Fibroblast of villous mesenchyme (primary cell): ENCODE measurements at regions not wholly inside any gene's neighbourhood (a gene's known extent, or its start where the extent isn't known, plus 50 kb on each side); places are given as distances from the start of the nearest gene placed in this dataset.

ENCODE experiments used
- DNase-seq: peaks from one replicate; pipeline ENCODE4 v3.0.0-alpha.2; 2010; ENCODE audit warnings: low read depth
- H3K4me3 ChIP-seq: 2 replicates; pipeline ENCODE4 v1.5.1; 2011; ENCODE audit warnings: low read depth, mild to moderate bottlenecking, low read length
- CTCF ChIP-seq: IDR thresholded peaks from 2 replicates; pipeline ENCODE4 v1.5.1; 2012; ENCODE audit warnings: low read depth, mild to moderate bottlenecking, low read length; ENCODE audit not compliant: insufficient read depth

GRCh38 chr5:173795601-173796000 is 92.5 kb upstream of the CPEB4 start:
- DNase-seq: no peak
- no peak overlapping the region for H3K4me3 ChIP-seq
- no peak for TF ChIP-seq CTCF

GRCh38 chr5:173796721-173797495 is 91.2 kb upstream of the CPEB4 start:
- no peak for TF ChIP-seq CTCF
- H3K4me3 ChIP-seq: no peak overlapping the region
- no peak for DNase-seq

GRCh38 chr5:173798127-173798810 is 89.9 kb upstream of the CPEB4 start:
- H3K4me3 ChIP-seq: no peak overlapping the region
- no peak for TF ChIP-seq CTCF
- DNase-seq: no peak

GRCh38 chr5:173800340-173800739 is 87.8 kb upstream of the CPEB4 start:
- no peak overlapping the region for H3K4me3 ChIP-seq
- TF ChIP-seq CTCF: no peak
- DNase-seq: peak; percentile 41

- no peak for DNase-seq
- no peak for TF ChIP-seq CTCF
- no peak overlapping the region for H3K4me3 ChIP-seq
These were observed 87.1 kb upstream of the CPEB4 start for GRCh38 chr5:173801006-173801405.

GRCh38 chr5:173802670-173803165 is 85.4 kb upstream of the CPEB4 start:
- DNase-seq: peak; percentile 66
- no peak for TF ChIP-seq CTCF

More at GRCh38 chr5:173802670-173803165, 85.4 kb upstream of the CPEB4 start:
- H3K4me3 ChIP-seq: no peak overlapping the region
